Left lung (tissue), 4 donors: ENCODE measurements at regions not wholly inside any gene's neighbourhood (a gene's known extent, or its start where the extent isn't known, plus 50 kb on each side); places are given as distances from the start of the nearest gene placed in this dataset.

ENCODE experiments used
- ATAC-seq: fragments of 200-7000 bp; cut with Tn5 transposase; one replicate; pipeline ENCODE4 v1.9.1; 2020; ENCODE audit warnings: moderate library complexity
- DNase-seq, 4 donors: peaks; one replicate each; pipeline ENCODE4 v3.0.0-alpha.2; 2013 to 2020
- H3K27ac ChIP-seq, 2 donors: fragments of 200-600 bp; sonication (generic) in 1 of 2; one replicate each; pipeline versions ENCODE4 v1.5.0 to v1.8.0; 2020 to 2021
- H3K27me3 ChIP-seq, 2 donors: fragments of 200-600 bp; sonication (generic) in 1 of 2; one replicate each; pipeline versions ENCODE4 v1.5.0 to v1.8.0; 2020 to 2021
- H3K36me3 ChIP-seq, 2 donors: fragments of 200-600 bp; sonication (generic) in 1 of 2; one replicate each; pipeline versions ENCODE4 v1.5.0 to v1.8.0; 2020 to 2021
- H3K4me1 ChIP-seq, 2 donors: fragments of 200-600 bp; one replicate each; pipeline ENCODE4 v1.8.0; 2021
- H3K4me3 ChIP-seq, 2 donors: fragments of 200-600 bp; sonication (generic) in 1 of 2; one replicate each; pipeline versions ENCODE4 v1.5.0 to v1.8.0; 2020 to 2021; ENCODE audit warnings: mild to moderate bottlenecking in 1 of 2
- H3K9me3 ChIP-seq, 2 donors: fragments of 200-600 bp; sonication (generic) in 1 of 2; one replicate each; pipeline versions ENCODE4 v1.5.0 to v1.8.0; 2020 to 2021
- CTCF ChIP-seq, 2 donors: fragments of 200-600 bp; sonication (generic) in 1 of 2; IDR thresholded peaks; one replicate each; pipeline versions ENCODE4 v1.5.0 to v1.8.0; 2021; ENCODE audit warnings: antibody characterized with exemption in 2 of 2
- intact Hi-C, 2 donors: fragments of 100-400 bp; cut with DNase I; formaldehyde crosslinking; loops; one replicate each; pipeline versions ENCODE4 v1.11.2 to v1.14.2; 2022
- donor health status: DM: no; HTN: yes; CAD: no.
- donor health status: DM: no; HTN: no; CAD: no.

GRCh38 chr2:217047209-217047608 is 187.3 kb upstream of the TNP1 start:
- H3K36me3 ChIP-seq, result no peaks in the 10 kb centered on the region
- H3K4me3 ChIP-seq, result no peak overlapping the region
- TF ChIP-seq CTCF (IDR thresholded peaks at IDR 0.05), result no peak
- H3K4me1 ChIP-seq, result no peaks in the 10 kb centered on the region
- ATAC-seq (peak; percentile 41), DNase-seq (no peak)
- H3K9me3 ChIP-seq, result no peaks in the 10 kb centered on the region
- no peak overlapping the region for H3K27ac ChIP-seq
- intact Hi-C loops, result no loop called here
- no peaks in the 10 kb centered on the region for H3K27me3 ChIP-seq

DNA sequence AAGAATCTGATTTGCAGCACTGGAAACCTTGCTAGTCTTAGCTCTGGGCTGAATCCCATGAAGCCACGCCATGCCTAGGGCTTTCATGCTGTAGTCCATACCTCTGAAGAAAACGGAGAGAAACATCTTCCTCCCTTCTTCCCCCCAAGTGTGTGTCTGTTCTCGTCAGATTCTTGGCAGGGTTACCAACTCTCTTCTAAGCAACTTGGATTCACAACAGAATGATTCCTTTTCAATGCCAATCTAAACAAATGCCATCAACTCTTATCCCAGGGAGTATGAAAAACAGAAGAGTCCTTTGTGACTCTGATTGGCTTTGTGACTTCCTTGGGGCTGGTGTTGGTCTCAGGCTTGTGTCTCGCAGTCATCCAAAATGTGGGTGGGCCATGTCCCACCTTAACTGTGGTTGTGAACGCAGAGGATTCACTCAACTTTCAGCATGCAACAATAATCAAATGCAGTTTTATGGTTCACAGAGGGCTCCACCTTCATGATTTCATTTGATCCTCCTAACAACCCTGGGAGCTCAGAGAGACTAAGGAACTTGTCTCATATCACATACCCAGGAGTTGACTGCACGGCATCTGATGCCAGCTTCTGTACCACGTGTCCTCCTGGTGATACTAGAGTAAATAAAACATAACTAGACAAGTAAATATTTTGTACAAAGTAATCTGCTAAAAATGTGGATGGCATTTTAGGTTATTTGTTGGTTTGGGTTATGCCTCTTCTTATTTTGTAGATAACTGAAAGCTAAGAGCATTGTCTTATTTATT is 186.0 kb upstream of the TNP1 start:
- no peaks in the 10 kb centered on the region for H3K4me1 ChIP-seq
- no peak overlapping the region for H3K4me3 ChIP-seq
- H3K36me3 ChIP-seq, result no peaks in the 10 kb centered on the region
- no peak for TF ChIP-seq CTCF (IDR thresholded peaks at IDR 0.05)
- H3K27ac ChIP-seq, result no peak overlapping the region
- no peaks in the 10 kb centered on the region for H3K27me3 ChIP-seq
- intact Hi-C loops, result no loop called here
- ATAC-seq, result no peak
- no peak for DNase-seq
- H3K9me3 ChIP-seq, result no peaks in the 10 kb centered on the region

GRCh38 chr2:217040099-217040498 is 180.2 kb upstream of the TNP1 start:
- Histone ChIP-seq H3K27me3 (no peaks in the 10 kb centered on the region), H3K4me3 (no peak overlapping the region), H3K9me3 (no peaks in the 10 kb centered on the region), H3K36me3 (no peaks in the 10 kb centered on the region), H3K4me1 (no peaks in the 10 kb centered on the region), H3K27ac (no peak overlapping the region)
- intact Hi-C loops, result no loop called here
- TF ChIP-seq CTCF (IDR thresholded peaks at IDR 0.05), result no peak
- no peak for DNase-seq
- no peak for ATAC-seq

DNA sequence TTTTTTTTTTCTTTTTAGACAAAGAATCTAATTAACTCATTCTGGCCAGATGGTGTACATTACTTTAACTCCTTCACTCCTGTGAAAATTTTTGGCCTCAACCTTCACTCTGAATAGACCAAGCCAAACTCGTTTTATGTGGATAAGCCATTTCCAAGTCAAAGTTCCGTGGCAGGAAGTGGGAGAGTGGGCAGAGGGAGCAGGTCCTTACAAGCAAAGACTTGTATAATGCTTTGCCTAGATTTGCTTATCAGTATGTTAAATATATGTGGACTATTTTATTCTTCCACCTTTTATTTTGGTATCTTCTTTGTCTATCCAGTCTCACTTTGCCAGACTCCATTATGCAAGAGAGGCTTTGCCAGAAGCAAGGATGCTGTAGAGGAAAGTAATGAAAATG is 178.1 kb upstream of the TNP1 start:
- H3K36me3 ChIP-seq, result no peaks in the 10 kb centered on the region
- TF ChIP-seq CTCF (IDR thresholded peaks at IDR 0.05), result no peak
- no peak overlapping the region for H3K4me3 ChIP-seq
- H3K27ac ChIP-seq, result no peak overlapping the region
- no peaks in the 10 kb centered on the region for H3K4me1 ChIP-seq
- no peak for DNase-seq
- no peak for ATAC-seq
- H3K9me3 ChIP-seq, result no peaks in the 10 kb centered on the region
- H3K27me3 ChIP-seq, result no peaks in the 10 kb centered on the region
- intact Hi-C loops, result no loop called here

- intact Hi-C loops, result no loop called here
- DNase-seq (no peak), ATAC-seq (no peak)
- H3K4me1 ChIP-seq, result no peaks in the 10 kb centered on the region
- TF ChIP-seq CTCF (IDR thresholded peaks at IDR 0.05), result no peak
- H3K27ac ChIP-seq, result no peak overlapping the region
- no peak overlapping the region for H3K4me3 ChIP-seq
- no peaks in the 10 kb centered on the region for H3K36me3 ChIP-seq
- no peaks in the 10 kb centered on the region for H3K9me3 ChIP-seq
- no peaks in the 10 kb centered on the region for H3K27me3 ChIP-seq
These were observed 177.5 kb upstream of the TNP1 start for GRCh38 chr2:217037353-217037752.
